GM21528 (cell line): ENCODE measurements at regions not wholly inside any gene's neighbourhood (a gene's known extent, or its start where the extent isn't known, plus 50 kb on each side); places are given as distances from the start of the nearest gene placed in this dataset.

Experiments
- ATAC-seq: cut with Tn5 transposase; IDR thresholded peaks from one replicate; pipeline ENCODE4 v1.9.1; 2021; ENCODE audit warnings: mild to moderate bottlenecking, moderate library complexity; ENCODE audit not compliant: unreplicated experiment, low FRiP score

DNA sequence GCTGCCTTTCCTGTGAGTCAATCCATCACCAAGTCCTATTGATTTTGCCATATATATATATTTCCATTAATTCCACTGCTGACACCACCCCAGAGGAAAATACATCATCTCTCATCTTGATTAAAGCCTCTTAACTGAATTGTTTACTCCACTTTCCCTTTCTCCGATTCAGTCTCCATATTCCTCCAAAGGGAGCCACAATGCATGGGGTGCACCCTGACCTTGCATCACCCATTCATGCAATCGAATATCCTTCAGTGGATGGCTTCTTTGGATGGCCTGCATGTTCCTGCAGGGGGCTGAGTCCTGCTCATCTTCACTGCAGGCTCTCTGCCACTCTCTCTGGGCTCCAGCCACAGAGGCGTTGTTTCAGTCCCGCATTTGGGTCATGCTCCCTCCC, 231.0 kb downstream of the SNX18 start:
- no peak for ATAC-seq

- ATAC-seq = no peak
These were observed 229.3 kb downstream of the SNX18 start for GRCh38 chr5:54746777-54747398.

DNA sequence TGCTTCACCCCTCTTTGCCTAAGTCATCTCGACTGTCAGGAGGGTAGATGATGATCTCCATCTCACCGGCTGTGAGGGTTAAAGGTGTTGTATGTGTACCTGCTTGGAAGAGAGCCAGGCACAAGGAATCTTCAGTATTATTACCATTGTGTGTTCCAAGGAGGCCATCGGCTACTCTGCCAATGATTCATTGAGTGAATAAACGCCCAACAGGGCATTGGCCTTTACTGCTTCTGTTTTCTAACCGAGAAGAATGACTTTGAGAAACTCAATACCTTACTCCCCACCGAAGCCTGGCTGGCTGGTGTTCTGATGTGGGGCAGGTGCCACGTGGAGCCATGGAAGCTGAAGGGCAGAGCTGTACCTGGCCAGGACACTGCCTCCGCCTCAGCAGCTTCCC, 228.8 kb downstream of the SNX18 start:
- ATAC-seq = no peak

- no peak for ATAC-seq
These were observed 228.0 kb downstream of the SNX18 start for GRCh38 chr5:54745599-54745998.

GRCh38 chr5:54743997-54744788, 226.6 kb downstream of the SNX18 start:
- peak; percentile 86 for ATAC-seq

- ATAC-seq = no peak
These were observed 226.0 kb downstream of the SNX18 start for GRCh38 chr5:54743581-54743980.

DNA sequence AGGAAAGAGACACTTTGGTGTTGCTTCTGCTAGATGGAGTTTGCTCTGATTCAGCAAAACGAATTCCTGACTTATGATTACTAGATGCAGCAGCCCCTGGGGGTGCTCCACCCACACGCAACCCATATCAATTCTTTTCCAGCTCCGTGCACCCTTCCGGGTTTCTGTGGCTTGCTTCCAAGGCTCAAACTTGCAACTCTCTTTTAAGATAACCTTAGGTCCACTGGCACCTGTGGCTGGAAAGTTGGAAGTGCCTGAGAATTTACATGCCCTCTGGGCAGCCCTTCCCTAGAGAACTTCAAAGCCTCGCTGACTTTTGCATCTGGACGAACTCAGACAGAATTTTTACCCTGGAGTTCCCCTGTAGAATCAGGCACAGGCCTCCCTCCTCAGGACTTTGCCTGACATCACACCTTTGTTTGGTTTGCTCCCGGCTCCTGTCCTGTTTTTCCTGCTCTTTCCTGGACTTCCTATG, 224.9 kb downstream of the SNX18 start:
- no peak for ATAC-seq

DNA sequence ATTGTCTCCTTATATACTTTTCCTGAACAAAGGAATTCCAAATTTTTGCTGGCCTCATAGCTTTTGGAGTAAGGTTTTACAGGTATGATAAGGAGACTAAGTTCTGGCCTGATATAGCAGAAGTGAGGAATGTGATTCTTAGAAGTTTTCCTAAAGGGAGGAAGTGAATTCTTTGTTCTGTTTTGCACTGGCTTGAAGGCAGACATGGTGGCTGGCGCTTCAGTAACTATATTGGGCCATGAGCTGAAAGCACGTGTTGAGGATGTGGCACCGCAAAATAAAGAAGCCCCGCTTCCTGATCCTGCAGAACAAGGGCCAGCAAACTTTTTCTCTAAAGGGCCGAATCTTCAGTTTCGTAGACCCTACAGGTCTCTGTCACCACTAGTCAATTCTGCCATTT, 224.2 kb downstream of the SNX18 start:
- no peak for ATAC-seq

GRCh38 chr5:54740141-54740540, 222.6 kb downstream of the SNX18 start:
- ATAC-seq = no peak

DNA sequence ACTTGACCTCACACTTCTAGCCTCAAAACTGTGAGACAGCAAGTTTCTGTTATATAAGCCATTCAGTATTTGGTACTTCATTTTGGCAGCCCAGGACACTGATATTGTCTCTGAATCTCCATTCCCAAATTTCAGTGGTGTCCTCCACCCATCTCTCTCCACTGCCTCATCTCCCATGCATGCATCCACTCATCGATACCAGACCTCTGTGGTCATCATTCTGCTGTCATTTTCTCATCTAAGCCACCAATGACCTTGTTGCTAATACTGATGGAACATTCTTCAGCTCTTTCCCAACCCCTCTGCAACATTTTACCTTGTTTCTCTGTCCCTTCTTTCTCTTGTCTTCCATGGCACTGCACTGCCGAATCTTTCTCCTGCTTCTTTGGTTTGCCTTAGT, 221.8 kb downstream of the SNX18 start:
- ATAC-seq = no peak

GRCh38 chr5:54738973-54739367, 221.4 kb downstream of the SNX18 start:
- ATAC-seq = no peak

DNA sequence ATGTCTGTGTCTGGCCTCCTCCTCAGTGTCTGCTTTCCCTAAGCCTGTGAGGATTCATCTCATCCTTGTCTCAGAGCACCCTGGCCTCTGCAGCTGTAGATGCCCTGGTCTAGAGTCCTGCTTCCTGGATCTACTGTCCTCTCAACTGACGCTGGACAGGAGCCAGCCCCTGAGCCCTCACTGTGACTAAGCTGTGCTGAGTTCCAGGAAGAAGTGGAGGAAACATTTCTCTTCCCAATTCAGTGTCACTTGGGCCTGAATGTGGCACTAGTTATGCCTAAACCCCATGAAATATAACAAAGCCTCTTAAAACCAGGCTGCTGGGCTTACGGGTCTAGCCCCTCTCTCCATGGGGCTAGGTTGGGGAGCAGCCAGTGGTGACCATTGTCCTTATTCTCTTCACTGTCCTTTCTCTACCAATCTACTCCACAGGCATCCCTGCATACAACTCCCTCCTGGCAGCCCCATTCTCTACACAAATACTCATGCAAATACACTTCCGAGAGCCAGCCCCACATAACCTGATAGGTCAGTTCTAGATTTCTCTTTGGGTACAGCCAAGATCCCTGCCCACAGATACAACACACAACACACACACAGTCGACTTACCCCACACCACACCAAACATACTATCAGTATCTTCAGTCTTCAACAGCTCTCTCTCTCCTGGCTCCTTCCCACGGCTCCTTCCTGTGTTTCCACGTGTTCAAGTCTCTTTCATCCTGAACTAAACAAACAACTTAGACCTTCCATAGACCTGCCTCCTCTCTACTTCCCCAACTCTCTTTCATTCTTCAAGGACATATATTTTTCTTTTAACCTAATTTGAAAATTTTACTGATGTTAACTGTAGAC, 220.8 kb downstream of the SNX18 start:
- ATAC-seq = no peak

- ATAC-seq = no peak
These were observed 218.6 kb downstream of the SNX18 start for GRCh38 chr5:54736003-54736797.

DNA sequence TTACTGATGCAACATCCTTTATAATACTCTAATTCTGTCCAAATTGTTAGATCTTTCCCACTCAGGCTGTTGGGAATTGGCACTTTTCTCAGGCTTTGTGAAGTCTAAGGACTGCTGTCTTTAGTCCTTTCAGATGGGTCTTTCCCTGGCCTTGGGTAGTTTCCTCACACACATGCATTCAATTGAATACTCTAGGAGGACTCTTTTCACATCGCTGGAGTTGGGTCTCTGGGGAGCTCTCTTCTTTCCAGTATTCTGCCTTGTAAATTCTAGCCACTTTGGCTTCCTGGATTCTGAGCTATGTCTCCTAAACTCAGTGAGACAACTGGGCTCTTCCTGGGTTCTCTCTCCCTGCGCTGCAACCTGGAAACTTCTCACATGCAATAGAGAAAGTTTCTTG, 215.5 kb downstream of the SNX18 start:
- ATAC-seq = no peak

GRCh38 chr5:54732108-54732507, 214.5 kb downstream of the SNX18 start:
- no peak for ATAC-seq

- ATAC-seq = no peak
These were observed 211.0 kb downstream of the SNX18 start for GRCh38 chr5:54728588-54728915.

DNA sequence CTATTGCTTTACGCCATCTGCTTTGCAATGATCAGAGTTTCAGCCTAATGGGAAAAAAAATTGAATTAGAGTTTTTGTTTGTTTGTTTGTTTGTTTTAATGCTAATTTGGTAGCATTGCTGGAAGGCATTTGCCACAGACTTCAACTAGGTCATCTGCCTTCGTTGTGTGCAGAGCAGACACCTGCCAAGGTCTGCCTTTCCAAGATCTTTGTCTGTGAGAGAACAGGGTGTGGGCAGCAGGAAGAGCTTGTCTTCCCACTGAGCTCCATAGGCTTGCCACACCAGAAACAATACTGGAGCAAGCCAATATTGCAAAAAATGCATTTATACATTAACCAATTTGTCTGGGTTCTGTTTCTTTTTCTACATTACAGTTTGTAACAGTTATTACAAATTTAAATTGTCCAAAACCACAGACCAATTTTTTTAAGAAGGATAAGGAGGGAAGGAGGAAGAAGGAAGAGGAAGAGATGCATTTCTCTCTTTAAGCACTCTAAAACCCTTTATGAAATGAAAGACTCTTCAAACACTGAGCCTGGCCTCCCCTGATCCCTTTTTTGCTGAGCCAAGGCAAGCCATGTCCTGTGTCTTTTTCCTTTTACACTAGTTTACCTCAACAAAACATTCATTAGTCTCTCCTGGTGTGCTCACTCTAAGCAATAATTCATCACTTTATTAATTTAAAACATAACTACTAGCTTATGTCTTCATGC, 210.5 kb downstream of the SNX18 start:
- no peak for ATAC-seq

DNA sequence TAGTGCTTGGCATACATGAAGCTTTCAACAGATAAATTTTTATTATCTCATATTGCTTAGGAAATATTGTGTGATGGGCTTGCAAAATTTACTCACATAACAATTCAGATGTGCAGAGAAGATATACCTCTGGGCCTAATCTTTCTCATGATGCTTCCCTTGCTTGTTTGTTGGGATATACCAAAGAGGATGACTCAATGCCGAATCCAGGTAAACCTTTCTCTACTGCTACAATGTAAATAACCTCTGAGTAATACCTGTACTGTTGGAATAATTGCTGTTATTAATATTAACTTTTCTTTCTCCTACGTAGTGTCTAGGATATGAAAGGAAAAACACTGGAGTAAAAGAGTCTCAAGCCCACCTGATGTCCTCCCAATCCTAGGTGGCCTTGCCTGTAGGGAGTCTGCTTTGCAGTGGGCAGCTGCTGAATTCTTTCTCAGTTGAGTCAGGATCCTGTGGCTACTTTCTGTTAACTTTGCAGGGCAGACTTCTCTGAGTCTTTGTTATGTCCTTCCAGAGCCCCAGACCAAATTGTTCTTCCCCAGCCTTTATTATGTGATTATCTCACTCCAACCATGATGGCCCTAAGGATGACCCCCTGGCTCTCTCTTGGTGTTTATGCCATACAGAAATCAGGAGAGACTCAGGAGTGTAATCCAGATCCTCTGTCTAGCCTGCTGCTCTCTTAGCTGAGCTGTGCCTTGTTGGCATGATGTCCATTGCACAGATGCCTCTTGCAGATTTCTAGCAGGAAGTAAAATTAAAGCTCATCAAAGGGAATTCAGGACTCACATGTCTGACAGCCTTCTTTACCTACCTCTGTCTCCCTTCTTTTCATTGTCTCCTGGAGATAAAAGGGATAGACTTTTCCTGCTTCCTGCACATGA, 208.1 kb downstream of the SNX18 start:
- no peak for ATAC-seq

DNA sequence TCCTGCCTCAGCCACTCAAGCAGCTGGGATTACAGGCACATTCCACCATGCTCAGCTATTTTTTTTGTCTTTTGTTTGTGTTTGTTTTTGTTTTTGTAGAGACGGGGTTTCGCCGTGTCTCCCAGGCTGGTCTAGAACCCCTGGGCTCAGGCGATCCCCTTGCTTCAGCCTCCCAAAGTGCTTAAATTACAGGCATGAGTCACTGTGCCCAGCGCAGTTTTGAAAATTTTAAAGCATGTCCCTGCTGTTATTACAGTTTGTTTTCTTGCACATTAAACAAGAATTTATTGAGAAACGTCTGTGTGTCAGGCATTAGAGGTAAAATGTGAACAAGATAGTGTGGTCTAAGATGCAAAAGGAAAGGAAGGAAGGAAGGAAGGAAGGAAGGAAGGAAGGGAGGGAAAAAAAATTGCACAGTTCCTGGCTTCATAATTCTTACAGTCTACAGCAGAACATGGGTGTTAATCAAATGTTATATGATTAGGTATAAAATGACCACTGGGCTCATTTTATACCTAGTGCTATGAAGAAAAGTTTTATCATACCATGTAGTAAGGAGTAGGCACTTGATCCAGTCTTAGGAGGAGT, 205.4 kb downstream of the SNX18 start:
- no peak for ATAC-seq
